ENCODE measurements at regions not wholly inside any gene's neighbourhood (a gene's known extent, or its start where the extent isn't known, plus 50 kb on each side); places are given as distances from the start of the nearest gene placed in this dataset.

DNA sequence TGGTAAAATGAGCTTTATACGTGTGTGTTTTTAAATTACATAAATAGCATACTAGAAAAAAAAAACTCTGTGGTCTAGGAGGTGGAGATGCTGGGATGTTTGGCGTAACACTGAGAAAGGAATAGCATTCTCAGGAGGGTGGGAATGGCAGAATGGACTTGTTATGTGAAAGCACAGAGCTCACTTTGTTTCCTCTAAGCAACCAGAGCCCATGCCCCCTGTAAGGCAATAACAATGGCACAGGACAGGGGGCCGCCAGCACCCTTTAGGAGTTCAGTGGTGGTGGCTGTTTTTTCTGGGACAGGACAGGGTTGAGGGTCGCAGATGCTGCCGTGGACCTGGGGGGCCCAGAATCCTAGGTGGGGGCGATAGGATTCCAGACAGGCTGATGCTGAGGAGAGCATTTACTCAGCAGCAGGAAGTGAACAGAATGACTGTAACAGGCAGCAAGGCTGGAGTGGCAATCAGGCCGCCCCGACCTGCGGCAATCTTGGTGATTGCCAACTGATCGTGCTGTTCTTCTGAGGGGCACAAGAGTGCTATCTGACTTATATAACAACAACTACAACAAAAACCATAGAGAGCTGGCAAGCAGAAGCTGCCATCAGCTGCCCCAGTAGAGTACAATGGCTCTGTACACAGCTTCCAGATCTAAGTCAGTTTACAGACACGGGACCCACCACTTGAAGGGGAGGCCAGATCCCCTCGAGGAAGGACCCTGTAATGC is 160.4 kb downstream of the UACA start:
- no peak for DNase-seq (ENCODE audit: low read depth)
- no peak for TF ChIP-seq CTCF (IDR thresholded peaks at IDR 0.05; ENCODE audit: control insufficient read depth, extremely low read depth, insufficient read depth)

GRCh38 chr15:70602281-70602680 is 161.1 kb downstream of the UACA start:
- no peak for TF ChIP-seq CTCF (IDR thresholded peaks at IDR 0.05; ENCODE audit: control insufficient read depth, extremely low read depth, insufficient read depth)
- DNase-seq (ENCODE audit: low read depth): no peak
- H3K4me3 ChIP-seq (ENCODE audit: low read depth, low read length): no peak overlapping the region

More for the DNA sequence above, 160.4 kb downstream of the UACA start:
- H3K4me3 ChIP-seq (ENCODE audit: low read depth, low read length): no peak overlapping the region

GRCh38 chr15:70597945-70598344 is 165.4 kb downstream of the UACA start:
- DNase-seq (ENCODE audit: low read depth): no peak
- H3K4me3 ChIP-seq (ENCODE audit: low read depth, low read length): no peak overlapping the region
- no peak for TF ChIP-seq CTCF (IDR thresholded peaks at IDR 0.05; ENCODE audit: control insufficient read depth, extremely low read depth, insufficient read depth)

- TF ChIP-seq CTCF (IDR thresholded peaks at IDR 0.05; ENCODE audit: control insufficient read depth, extremely low read depth, insufficient read depth): no peak
- no peak overlapping the region for H3K4me3 ChIP-seq (ENCODE audit: low read depth, low read length)
- DNase-seq (ENCODE audit: low read depth): no peak
Measured at GRCh38 chr15:70597056-70597603, 166.2 kb downstream of the UACA start.

- TF ChIP-seq CTCF (IDR thresholded peaks at IDR 0.05; ENCODE audit: control insufficient read depth, extremely low read depth, insufficient read depth): no peak
- DNase-seq (ENCODE audit: low read depth): no peak
Measured at GRCh38 chr15:70596354-70597055, 166.9 kb downstream of the UACA start.

GRCh38 chr15:70593795-70594194 is 169.6 kb downstream of the UACA start:
- no peak for TF ChIP-seq CTCF (IDR thresholded peaks at IDR 0.05; ENCODE audit: control insufficient read depth, extremely low read depth, insufficient read depth)
- no peak for DNase-seq (ENCODE audit: low read depth)
- H3K4me3 ChIP-seq (ENCODE audit: low read depth, low read length): no peak overlapping the region

More at GRCh38 chr15:70596354-70597055, 166.9 kb downstream of the UACA start:
- H3K4me3 ChIP-seq (ENCODE audit: low read depth, low read length): no peak overlapping the region
